ENCODE measurements at regions not wholly inside any gene's neighbourhood (a gene's known extent, or its start where the extent isn't known, plus 50 kb on each side); places are given as distances from the start of the nearest gene placed in this dataset.

DNA sequence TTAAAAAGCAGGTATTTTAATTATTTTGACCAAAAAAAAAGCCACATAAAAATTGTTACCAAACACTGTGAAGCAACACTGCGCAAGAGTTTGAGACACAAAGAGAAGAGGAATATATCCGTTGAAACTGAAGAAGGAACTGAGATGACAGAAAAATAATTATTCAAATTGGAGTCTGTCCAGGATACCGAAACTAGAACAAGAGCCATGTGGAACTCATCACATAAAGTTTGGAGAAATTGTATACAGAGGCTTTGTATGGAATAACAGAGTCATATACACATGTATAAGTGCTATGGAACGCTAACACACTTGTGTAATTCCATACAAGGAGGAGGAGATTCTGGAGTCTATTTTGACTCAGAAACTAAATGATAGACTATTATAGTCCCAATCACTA, 675.1 kb upstream of the ADGRL2 start:
- no peak overlapping the region for H2AFZ ChIP-seq (ENCODE audit: low read depth, low read length)
- H3F3A ChIP-seq (ENCODE audit: insufficient read depth, low read length, poor library complexity, severe bottlenecking), result no peaks in the 10 kb centered on the region
- no peaks in the 10 kb centered on the region for H3K9me3 ChIP-seq (ENCODE audit: low read length)
- no peak overlapping the region for H3K4me2 ChIP-seq (ENCODE audit: low read length)
- H3K27ac ChIP-seq (ENCODE audit: low read length), result no peak overlapping the region
- no peak overlapping the region for H3K9ac ChIP-seq (ENCODE audit: low read length)
- H3K27me3 ChIP-seq (ENCODE audit: insufficient read depth, low read depth, low read length), result no peaks in the 10 kb centered on the region
- TF ChIP-seq EP300 (conservative IDR thresholded peaks at IDR 0.05; ENCODE audit: poor library complexity, severe bottlenecking) (no peak), SMC3 (conservative IDR thresholded peaks at IDR 0.05; ENCODE audit: poor library complexity) (no peak), MXI1 (conservative IDR thresholded peaks at IDR 0.05; ENCODE audit: poor library complexity, severe bottlenecking) (no peak), RAD21 (conservative IDR thresholded peaks at IDR 0.05) (no peak), REST (IDR thresholded peaks at IDR 0.05; ENCODE audit: borderline replicate concordance) (no peak), TAF1 (IDR thresholded peaks at IDR 0.05; ENCODE audit: low read depth) (no peak), EZH2 (IDR thresholded peaks at IDR 0.05; ENCODE audit: borderline replicate concordance, insufficient read depth, low read length, poor library complexity, severe bottlenecking) (no peak), POLR2AphosphoS5 (IDR thresholded peaks at IDR 0.05) (no peak)
- TF ChIP-seq, protein P1, sequence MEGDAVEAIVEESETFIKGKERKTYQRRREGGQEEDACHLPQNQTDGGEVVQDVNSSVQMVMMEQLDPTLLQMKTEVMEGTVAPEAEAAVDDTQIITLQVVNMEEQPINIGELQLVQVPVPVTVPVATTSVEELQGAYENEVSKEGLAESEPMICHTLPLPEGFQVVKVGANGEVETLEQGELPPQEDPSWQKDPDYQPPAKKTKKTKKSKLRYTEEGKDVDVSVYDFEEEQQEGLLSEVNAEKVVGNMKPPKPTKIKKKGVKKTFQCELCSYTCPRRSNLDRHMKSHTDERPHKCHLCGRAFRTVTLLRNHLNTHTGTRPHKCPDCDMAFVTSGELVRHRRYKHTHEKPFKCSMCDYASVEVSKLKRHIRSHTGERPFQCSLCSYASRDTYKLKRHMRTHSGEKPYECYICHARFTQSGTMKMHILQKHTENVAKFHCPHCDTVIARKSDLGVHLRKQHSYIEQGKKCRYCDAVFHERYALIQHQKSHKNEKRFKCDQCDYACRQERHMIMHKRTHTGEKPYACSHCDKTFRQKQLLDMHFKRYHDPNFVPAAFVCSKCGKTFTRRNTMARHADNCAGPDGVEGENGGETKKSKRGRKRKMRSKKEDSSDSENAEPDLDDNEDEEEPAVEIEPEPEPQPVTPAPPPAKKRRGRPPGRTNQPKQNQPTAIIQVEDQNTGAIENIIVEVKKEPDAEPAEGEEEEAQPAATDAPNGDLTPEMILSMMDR (IDR thresholded peaks at IDR 0.05; ENCODE audit: poor library complexity, severe bottlenecking), result no peak
- no peaks in the 10 kb centered on the region for H3K9me2 ChIP-seq (ENCODE audit: insufficient read depth, low read length)
- no peaks in the 10 kb centered on the region for H3K36me3 ChIP-seq (ENCODE audit: insufficient read depth, low read length)
- H3K4me3 ChIP-seq (ENCODE audit: low read length), result no peak overlapping the region
- no peaks in the 10 kb centered on the region for H4K20me1 ChIP-seq (ENCODE audit: insufficient read depth)
- no peaks in the 10 kb centered on the region for H3K79me2 ChIP-seq (replicated peaks; ENCODE audit: insufficient read depth, low read length)

- Histone ChIP-seq H3K4me3 (ENCODE audit: low read length) (no peak overlapping the region), H3K9ac (ENCODE audit: low read length) (no peak overlapping the region), H4K20me1 (ENCODE audit: insufficient read depth) (no peaks in the 10 kb centered on the region), H3K36me3 (ENCODE audit: insufficient read depth, low read length) (no peaks in the 10 kb centered on the region), H2AFZ (ENCODE audit: low read depth, low read length) (no peak overlapping the region), H3K27ac (ENCODE audit: low read length) (no peak overlapping the region), H3K9me2 (ENCODE audit: insufficient read depth, low read length) (no peaks in the 10 kb centered on the region), H3K4me2 (ENCODE audit: low read length) (no peak overlapping the region), H3K27me3 (ENCODE audit: insufficient read depth, low read depth, low read length) (no peaks in the 10 kb centered on the region), H3F3A (ENCODE audit: insufficient read depth, low read length, poor library complexity, severe bottlenecking) (no peaks in the 10 kb centered on the region), H3K9me3 (ENCODE audit: low read length) (no peaks in the 10 kb centered on the region), H3K79me2 (replicated peaks; ENCODE audit: insufficient read depth, low read length) (no peaks in the 10 kb centered on the region)
- no peak for TF ChIP-seq REST (IDR thresholded peaks at IDR 0.05; ENCODE audit: borderline replicate concordance)
- TF ChIP-seq, protein P1 (IDR thresholded peaks at IDR 0.05; ENCODE audit: poor library complexity, severe bottlenecking), result no peak
- no peak for TF ChIP-seq MXI1 (conservative IDR thresholded peaks at IDR 0.05; ENCODE audit: poor library complexity, severe bottlenecking)
- TF ChIP-seq EZH2 (IDR thresholded peaks at IDR 0.05; ENCODE audit: borderline replicate concordance, insufficient read depth, low read length, poor library complexity, severe bottlenecking), result no peak
- TF ChIP-seq EP300 (conservative IDR thresholded peaks at IDR 0.05; ENCODE audit: poor library complexity, severe bottlenecking), result no peak
- no peak for TF ChIP-seq SMC3 (conservative IDR thresholded peaks at IDR 0.05; ENCODE audit: poor library complexity)
Measured at GRCh38 chr1:81121306-81121705, 679.4 kb upstream of the ADGRL2 start.

All from neural cell (in vitro differentiated cells).